Smooth muscle cell (in vitro differentiated cells): ENCODE measurements at regions not wholly inside any gene's neighbourhood (a gene's known extent, or its start where the extent isn't known, plus 50 kb on each side); places are given as distances from the start of the nearest gene placed in this dataset.

Experiments used
- DNase-seq: peaks from one replicate; lab custom pipeline; 2025; ENCODE audit not compliant: unreplicated experiment; lab: John Stamatoyannopoulos, UW
- H2AFZ ChIP-seq: fragments of 200-600 bp; sonication (generic); 2 replicates; pipeline ENCODE4 v1.6.0; 2016; ENCODE audit warnings: antibody characterized with exemption, low read depth, mild to moderate bottlenecking
- H3F3A ChIP-seq: fragments of 200-600 bp; sonication (generic); 2 replicates; pipeline ENCODE4 v1.6.0; 2017; ENCODE audit warnings: antibody characterized with exemption, low read depth
- H3K27ac ChIP-seq: fragments of 200-600 bp; sonication (generic); 2 replicates; pipeline ENCODE4 v1.5.1; 2016; ENCODE audit warnings: low read depth, mild to moderate bottlenecking
- H3K27me3 ChIP-seq: fragments of 200-600 bp; sonication (generic); 2 replicates; pipeline ENCODE4 v1.6.1; 2016; ENCODE audit warnings: low read depth, mild to moderate bottlenecking
- H3K36me3 ChIP-seq: fragments of 200-600 bp; sonication (generic); 2 replicates; pipeline ENCODE4 v1.5.1; 2016; ENCODE audit warnings: low read depth
- H3K4me1 ChIP-seq: fragments of 200-600 bp; sonication (generic); 2 replicates; pipeline ENCODE4 v1.5.1; 2016; ENCODE audit warnings: low read depth
- H3K4me2 ChIP-seq: fragments of 200-600 bp; sonication (generic); 2 replicates; pipeline ENCODE4 v1.6.0; 2016; ENCODE audit warnings: mild to moderate bottlenecking
- H3K4me3 ChIP-seq: fragments of 200-600 bp; sonication (generic); 2 replicates; pipeline ENCODE4 v1.5.1; 2016; ENCODE audit warnings: mild to moderate bottlenecking
- H3K79me2 ChIP-seq: fragments of 200-600 bp; sonication (generic); 2 replicates; pipeline ENCODE4 v1.6.0; 2016; ENCODE audit warnings: low read depth, mild to moderate bottlenecking
- H3K9ac ChIP-seq: fragments of 200-600 bp; sonication (generic); 2 replicates; pipeline ENCODE4 v1.6.0; 2016; ENCODE audit warnings: low read depth
- H3K9me3 ChIP-seq: fragments of 200-600 bp; sonication (generic); replicated peaks from 2 replicates; pipeline ENCODE4 v1.5.1; 2016; ENCODE audit warnings: low read depth
- H4K20me1 ChIP-seq: fragments of 200-600 bp; sonication (generic); 2 replicates; pipeline ENCODE4 v1.6.0; 2016; ENCODE audit warnings: low read depth
- CTCF ChIP-seq: fragments of 200-600 bp; sonication (generic); IDR thresholded peaks from 2 replicates; pipeline ENCODE4 v1.5.1; 2017; ENCODE audit warnings: borderline replicate concordance, mild to moderate bottlenecking, antibody characterized with exemption; ENCODE audit not compliant: insufficient read depth, poor library complexity, severe bottlenecking
- WGBS: methylation state at CpG from one replicate; pipeline ENCODE4 v1.1.7; 2016; ENCODE audit warnings: low lambda C conversion rate; 5-methylcytosine and 5-hydroxymethylcytosine counted together

GRCh38 chr4:45650545-45650944 is 473.3 kb downstream of the GABRG1 start:
- no peak overlapping the region for H2AFZ ChIP-seq
- no peak overlapping the region for H3K27ac ChIP-seq
- no peak overlapping the region for H3K4me3 ChIP-seq
- no peaks in the 10 kb centered on the region for H3K79me2 ChIP-seq
- no peak overlapping the region for H3K9ac ChIP-seq
- TF ChIP-seq CTCF = no peak
- H3F3A ChIP-seq = no peaks in the 10 kb centered on the region
- H4K20me1 ChIP-seq = no peaks in the 10 kb centered on the region
- no peaks in the 10 kb centered on the region for H3K9me3 ChIP-seq
- WGBS = 97% methylated on average over 1 of the region's 1 CpG
- no peaks in the 10 kb centered on the region for H3K36me3 ChIP-seq
- no peaks in the 10 kb centered on the region for H3K27me3 ChIP-seq
- H3K4me2 ChIP-seq = no peak overlapping the region
- DNase-seq = no peak
- no peaks in the 10 kb centered on the region for H3K4me1 ChIP-seq

- H3F3A ChIP-seq = no peaks in the 10 kb centered on the region
- no peak overlapping the region for H3K4me3 ChIP-seq
- H3K4me1 ChIP-seq = no peaks in the 10 kb centered on the region
- H3K36me3 ChIP-seq = no peaks in the 10 kb centered on the region
- H3K4me2 ChIP-seq = no peak overlapping the region
- H3K9me3 ChIP-seq = no peaks in the 10 kb centered on the region
- H3K27me3 ChIP-seq = no peaks in the 10 kb centered on the region
- no peaks in the 10 kb centered on the region for H3K79me2 ChIP-seq
- TF ChIP-seq CTCF = no peak
- H4K20me1 ChIP-seq = no peaks in the 10 kb centered on the region
- H3K9ac ChIP-seq = no peak overlapping the region
- H2AFZ ChIP-seq = no peak overlapping the region
- H3K27ac ChIP-seq = no peak overlapping the region
- DNase-seq = no peak
These were observed 475.0 kb downstream of the GABRG1 start for GRCh38 chr4:45648846-45649245.

GRCh38 chr4:45647823-45648222 is 476.0 kb downstream of the GABRG1 start:
- DNase-seq = no peak
- Histone ChIP-seq H3K4me2 (no peak overlapping the region), H3K4me3 (no peak overlapping the region), H3K27ac (no peak overlapping the region), H3F3A (no peaks in the 10 kb centered on the region), H3K79me2 (no peaks in the 10 kb centered on the region), H3K4me1 (no peaks in the 10 kb centered on the region), H3K27me3 (no peaks in the 10 kb centered on the region), H3K9me3 (no peaks in the 10 kb centered on the region), H2AFZ (no peak overlapping the region), H3K36me3 (no peaks in the 10 kb centered on the region), H4K20me1 (no peaks in the 10 kb centered on the region), H3K9ac (no peak overlapping the region)
- no peak for TF ChIP-seq CTCF

- Histone ChIP-seq H3K27me3 (no peaks in the 10 kb centered on the region), H2AFZ (no peak overlapping the region), H3K36me3 (no peaks in the 10 kb centered on the region), H3K9ac (no peak overlapping the region), H3K27ac (no peak overlapping the region), H3K9me3 (no peaks in the 10 kb centered on the region), H4K20me1 (no peaks in the 10 kb centered on the region), H3K79me2 (no peaks in the 10 kb centered on the region), H3F3A (no peaks in the 10 kb centered on the region), H3K4me2 (no peak overlapping the region), H3K4me1 (no peaks in the 10 kb centered on the region), H3K4me3 (peak overlapping the region; percentile 17)
- 86% methylated on average over 8 of the region's 8 CpGs for WGBS
- no peak for TF ChIP-seq CTCF
- DNase-seq = no peak
These were observed 476.8 kb downstream of the GABRG1 start for GRCh38 chr4:45646885-45647590.
